Colonic mucosa (tissue), 4 donors: ENCODE measurements at regions not wholly inside any gene's neighbourhood (a gene's known extent, or its start where the extent isn't known, plus 50 kb on each side); places are given as distances from the start of the nearest gene placed in this dataset.

Experiments
- DNase-seq: peaks from one replicate; pipeline ENCODE4 v3.0.0-alpha.2; 2020
- H3K27ac ChIP-seq: fragments of 200-600 bp; one replicate; pipeline ENCODE4 v1.8.0; 2021
- H3K27me3 ChIP-seq: fragments of 200-600 bp; one replicate; pipeline ENCODE4 v1.8.0; 2021
- H3K36me3 ChIP-seq: fragments of 200-600 bp; one replicate; pipeline ENCODE4 v1.8.0; 2021
- H3K4me1 ChIP-seq: fragments of 200-600 bp; one replicate; pipeline ENCODE4 v1.8.0; 2021; ENCODE audit warnings: mild to moderate bottlenecking
- H3K4me3 ChIP-seq: fragments of 200-600 bp; one replicate; pipeline ENCODE4 v1.8.0; 2021
- H3K9ac ChIP-seq, 2 donors: one replicate each; pipeline ENCODE4 v1.7.0; 2013; ENCODE audit warnings: control low read depth in 2 of 2, low read depth in 2 of 2, low read length in 2 of 2
- H3K9me3 ChIP-seq: fragments of 200-600 bp; one replicate; pipeline ENCODE4 v1.8.0; 2021
- intact Hi-C: fragments of 100-400 bp; cut with DNase I; formaldehyde crosslinking; loops from one replicate; pipeline ENCODE4 v1.14.1; 2022
- TF ChIP-seq, protein P1 (sequence below): fragments of 200-600 bp; IDR thresholded peaks from one replicate; pipeline ENCODE4 v1.8.0; 2022; ENCODE audit warnings: antibody characterized with exemption, mild to moderate bottlenecking
- donor health status: healthy.
- donor health status: DM: no; HTN: no; CAD: no.
- donor health status: DM: no; HTN: no; CAD: no.

DNA sequence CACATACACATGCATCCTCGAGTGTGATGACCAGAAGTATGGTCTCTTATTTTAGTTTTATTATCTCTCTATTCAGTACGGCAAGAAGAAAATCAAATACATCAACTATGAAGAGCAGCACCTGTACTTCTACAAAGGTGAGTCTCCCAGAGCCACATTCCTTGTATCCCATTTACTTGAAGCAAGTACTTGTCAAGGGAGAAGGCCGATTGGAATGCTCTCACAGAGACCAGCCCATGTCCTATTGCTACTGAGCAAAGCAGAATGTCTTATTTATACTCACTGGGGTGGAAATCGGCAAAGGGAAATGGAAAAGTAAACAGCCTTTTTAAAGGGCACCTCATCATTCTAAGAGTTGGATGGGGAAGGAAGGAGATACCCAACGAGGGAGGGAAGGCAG, 72.6 kb upstream of the OR5AK2 start:
- Histone ChIP-seq H3K27ac (no peak overlapping the region), H3K27me3 (no peaks in the 10 kb centered on the region), H3K36me3 (no peaks in the 10 kb centered on the region), H3K4me3 (no peak overlapping the region), H3K9ac (no peak overlapping the region), H3K4me1 (no peaks in the 10 kb centered on the region), H3K9me3 (no peaks in the 10 kb centered on the region)
- TF ChIP-seq, protein P1, sequence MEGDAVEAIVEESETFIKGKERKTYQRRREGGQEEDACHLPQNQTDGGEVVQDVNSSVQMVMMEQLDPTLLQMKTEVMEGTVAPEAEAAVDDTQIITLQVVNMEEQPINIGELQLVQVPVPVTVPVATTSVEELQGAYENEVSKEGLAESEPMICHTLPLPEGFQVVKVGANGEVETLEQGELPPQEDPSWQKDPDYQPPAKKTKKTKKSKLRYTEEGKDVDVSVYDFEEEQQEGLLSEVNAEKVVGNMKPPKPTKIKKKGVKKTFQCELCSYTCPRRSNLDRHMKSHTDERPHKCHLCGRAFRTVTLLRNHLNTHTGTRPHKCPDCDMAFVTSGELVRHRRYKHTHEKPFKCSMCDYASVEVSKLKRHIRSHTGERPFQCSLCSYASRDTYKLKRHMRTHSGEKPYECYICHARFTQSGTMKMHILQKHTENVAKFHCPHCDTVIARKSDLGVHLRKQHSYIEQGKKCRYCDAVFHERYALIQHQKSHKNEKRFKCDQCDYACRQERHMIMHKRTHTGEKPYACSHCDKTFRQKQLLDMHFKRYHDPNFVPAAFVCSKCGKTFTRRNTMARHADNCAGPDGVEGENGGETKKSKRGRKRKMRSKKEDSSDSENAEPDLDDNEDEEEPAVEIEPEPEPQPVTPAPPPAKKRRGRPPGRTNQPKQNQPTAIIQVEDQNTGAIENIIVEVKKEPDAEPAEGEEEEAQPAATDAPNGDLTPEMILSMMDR = no peak
- no peak for DNase-seq
- intact Hi-C loops = no loop called here

DNA sequence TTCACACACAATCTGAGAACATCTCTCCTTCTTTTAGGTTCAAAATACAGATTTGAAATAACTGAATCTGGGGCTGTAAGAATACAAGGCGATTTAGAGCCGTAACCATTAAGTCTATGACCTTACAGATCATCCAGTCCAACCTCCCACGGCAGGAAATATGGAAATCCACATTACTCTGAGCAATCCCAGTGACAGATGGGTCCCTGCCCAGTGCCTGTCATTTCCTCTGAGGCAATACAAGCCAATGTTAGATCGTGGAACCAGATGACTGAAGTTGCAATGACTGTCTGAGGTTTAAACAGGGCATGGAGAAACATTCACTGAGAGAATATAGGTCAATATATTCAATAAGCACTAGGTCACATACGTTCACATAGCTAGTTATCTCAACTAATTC, 77.4 kb upstream of the OR5AK2 start:
- Histone ChIP-seq H3K4me3 (no peak overlapping the region), H3K9me3 (no peaks in the 10 kb centered on the region), H3K9ac (no peak overlapping the region), H3K27me3 (no peaks in the 10 kb centered on the region), H3K4me1 (no peaks in the 10 kb centered on the region), H3K27ac (no peak overlapping the region), H3K36me3 (no peaks in the 10 kb centered on the region)
- intact Hi-C loops = no loop called here
- TF ChIP-seq, protein P1 = no peak
- no peak for DNase-seq

DNA sequence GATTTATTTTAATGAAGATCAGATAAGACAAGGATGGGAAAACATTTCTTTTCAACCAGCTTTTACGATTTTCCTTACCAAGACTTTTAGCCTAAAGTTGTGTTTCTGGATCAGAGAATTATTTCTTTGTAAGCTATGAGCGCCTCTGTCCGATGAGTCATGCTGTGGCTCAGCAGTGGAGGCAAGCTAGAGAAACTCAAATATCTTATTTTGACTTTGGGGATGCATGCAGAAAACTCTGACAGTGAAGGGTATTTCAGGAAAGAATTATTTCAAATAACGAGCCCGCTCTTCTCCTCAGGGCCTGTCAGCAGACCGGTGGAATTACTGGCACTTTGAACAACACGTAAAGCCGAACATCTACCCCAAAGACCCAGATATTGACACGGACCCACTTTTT, 77.9 kb upstream of the OR5AK2 start:
- no peak overlapping the region for H3K9ac ChIP-seq
- TF ChIP-seq, protein P1 = no peak

DNA sequence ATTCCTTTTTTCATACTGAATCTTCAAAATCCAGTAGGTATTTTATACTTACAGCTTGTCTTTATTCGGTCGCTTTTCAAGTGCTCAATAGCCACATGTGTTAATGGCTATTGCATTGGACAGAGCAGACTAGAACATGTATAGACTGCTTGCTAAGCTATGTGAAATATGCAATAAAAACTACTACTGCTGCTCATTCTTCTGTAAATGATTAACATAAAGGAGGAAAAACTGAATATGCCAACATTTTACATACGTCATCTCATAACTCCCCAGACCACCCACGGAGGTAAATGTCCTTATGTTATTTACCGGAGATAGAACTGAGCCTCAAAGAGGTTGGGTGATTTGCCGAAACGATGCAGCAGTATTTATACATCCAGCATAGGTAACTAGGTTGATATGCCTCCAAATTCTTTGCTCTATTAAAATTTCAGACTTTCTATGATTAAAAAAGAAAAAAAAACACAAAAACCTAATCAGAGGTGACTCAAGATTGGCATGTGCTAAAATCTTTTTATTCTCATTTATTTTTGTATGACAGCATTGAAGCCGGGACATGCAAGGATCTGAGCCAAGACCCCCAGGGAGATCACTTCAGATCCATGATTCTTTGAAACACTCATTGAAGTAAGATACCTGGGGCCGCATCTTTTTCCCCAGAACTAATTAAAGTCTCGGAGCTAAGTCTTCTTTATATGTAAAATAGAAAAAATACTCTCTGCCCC, 78.5 kb upstream of the OR5AK2 start:
- no peaks in the 10 kb centered on the region for H3K36me3 ChIP-seq
- H3K27me3 ChIP-seq = no peaks in the 10 kb centered on the region
- H3K9ac ChIP-seq = no peak overlapping the region
- no peaks in the 10 kb centered on the region for H3K9me3 ChIP-seq
- peak; percentile 59 for DNase-seq
- H3K27ac ChIP-seq = no peak overlapping the region
- no peak overlapping the region for H3K4me3 ChIP-seq
- H3K4me1 ChIP-seq = no peaks in the 10 kb centered on the region
- TF ChIP-seq, protein P1 = no peak
- intact Hi-C loops = no loop called here

More for the DNA sequence above, 77.9 kb upstream of the OR5AK2 start:
- H3K36me3 ChIP-seq = no peaks in the 10 kb centered on the region
- no peak overlapping the region for H3K4me3 ChIP-seq
- DNase-seq = no peak
- H3K4me1 ChIP-seq = no peaks in the 10 kb centered on the region
- no peaks in the 10 kb centered on the region for H3K27me3 ChIP-seq
- H3K27ac ChIP-seq = no peak overlapping the region
- intact Hi-C loops = no loop called here
- no peaks in the 10 kb centered on the region for H3K9me3 ChIP-seq

- no peaks in the 10 kb centered on the region for H3K9me3 ChIP-seq
- no peaks in the 10 kb centered on the region for H3K4me1 ChIP-seq
- no peaks in the 10 kb centered on the region for H3K36me3 ChIP-seq
- TF ChIP-seq, protein P1 = no peak
- no peak overlapping the region for H3K27ac ChIP-seq
- no peak for DNase-seq
- no peaks in the 10 kb centered on the region for H3K27me3 ChIP-seq
- H3K9ac ChIP-seq = no peak overlapping the region
- intact Hi-C loops = no loop called here
- no peak overlapping the region for H3K4me3 ChIP-seq
These were observed 79.2 kb upstream of the OR5AK2 start for GRCh38 chr11:56909563-56909962.
